ENCODE measurements at regions not wholly inside any gene's neighbourhood (a gene's known extent, or its start where the extent isn't known, plus 50 kb on each side); places are given as distances from the start of the nearest gene placed in this dataset.
A peak's percentile ranks its signal among the peaks of the same experiment; 100 is the strongest.

DNA sequence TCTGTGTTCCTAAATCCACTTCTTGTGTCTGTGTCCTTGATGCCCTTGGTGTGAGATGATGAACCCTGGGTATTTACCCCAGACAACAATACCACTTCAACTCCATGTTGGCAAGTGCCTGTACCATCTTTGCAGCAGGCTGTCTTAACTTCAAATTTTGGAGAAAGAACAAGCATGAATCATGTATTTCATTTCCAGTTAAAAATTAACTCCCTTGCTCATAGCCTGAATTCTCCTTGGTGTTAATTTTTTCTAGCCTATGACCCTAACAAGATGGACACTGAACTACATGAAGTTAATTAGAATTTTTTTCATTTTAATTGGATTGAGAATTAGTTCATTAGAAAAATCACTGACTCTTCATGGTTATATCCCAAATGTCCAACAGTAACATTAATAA, 267.8 kb upstream of the INTU start:
- no peak for ATAC-seq
- TF ChIP-seq, protein P1, sequence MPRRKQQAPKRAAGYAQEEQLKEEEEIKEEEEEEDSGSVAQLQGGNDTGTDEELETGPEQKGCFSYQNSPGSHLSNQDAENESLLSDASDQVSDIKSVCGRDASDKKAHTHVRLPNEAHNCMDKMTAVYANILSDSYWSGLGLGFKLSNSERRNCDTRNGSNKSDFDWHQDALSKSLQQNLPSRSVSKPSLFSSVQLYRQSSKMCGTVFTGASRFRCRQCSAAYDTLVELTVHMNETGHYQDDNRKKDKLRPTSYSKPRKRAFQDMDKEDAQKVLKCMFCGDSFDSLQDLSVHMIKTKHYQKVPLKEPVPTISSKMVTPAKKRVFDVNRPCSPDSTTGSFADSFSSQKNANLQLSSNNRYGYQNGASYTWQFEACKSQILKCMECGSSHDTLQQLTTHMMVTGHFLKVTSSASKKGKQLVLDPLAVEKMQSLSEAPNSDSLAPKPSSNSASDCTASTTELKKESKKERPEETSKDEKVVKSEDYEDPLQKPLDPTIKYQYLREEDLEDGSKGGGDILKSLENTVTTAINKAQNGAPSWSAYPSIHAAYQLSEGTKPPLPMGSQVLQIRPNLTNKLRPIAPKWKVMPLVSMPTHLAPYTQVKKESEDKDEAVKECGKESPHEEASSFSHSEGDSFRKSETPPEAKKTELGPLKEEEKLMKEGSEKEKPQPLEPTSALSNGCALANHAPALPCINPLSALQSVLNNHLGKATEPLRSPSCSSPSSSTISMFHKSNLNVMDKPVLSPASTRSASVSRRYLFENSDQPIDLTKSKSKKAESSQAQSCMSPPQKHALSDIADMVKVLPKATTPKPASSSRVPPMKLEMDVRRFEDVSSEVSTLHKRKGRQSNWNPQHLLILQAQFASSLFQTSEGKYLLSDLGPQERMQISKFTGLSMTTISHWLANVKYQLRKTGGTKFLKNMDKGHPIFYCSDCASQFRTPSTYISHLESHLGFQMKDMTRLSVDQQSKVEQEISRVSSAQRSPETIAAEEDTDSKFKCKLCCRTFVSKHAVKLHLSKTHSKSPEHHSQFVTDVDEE (CRISPR knock-in tag; IDR thresholded peaks at IDR 0.05) = no peak
- TF ChIP-seq, protein P2, sequence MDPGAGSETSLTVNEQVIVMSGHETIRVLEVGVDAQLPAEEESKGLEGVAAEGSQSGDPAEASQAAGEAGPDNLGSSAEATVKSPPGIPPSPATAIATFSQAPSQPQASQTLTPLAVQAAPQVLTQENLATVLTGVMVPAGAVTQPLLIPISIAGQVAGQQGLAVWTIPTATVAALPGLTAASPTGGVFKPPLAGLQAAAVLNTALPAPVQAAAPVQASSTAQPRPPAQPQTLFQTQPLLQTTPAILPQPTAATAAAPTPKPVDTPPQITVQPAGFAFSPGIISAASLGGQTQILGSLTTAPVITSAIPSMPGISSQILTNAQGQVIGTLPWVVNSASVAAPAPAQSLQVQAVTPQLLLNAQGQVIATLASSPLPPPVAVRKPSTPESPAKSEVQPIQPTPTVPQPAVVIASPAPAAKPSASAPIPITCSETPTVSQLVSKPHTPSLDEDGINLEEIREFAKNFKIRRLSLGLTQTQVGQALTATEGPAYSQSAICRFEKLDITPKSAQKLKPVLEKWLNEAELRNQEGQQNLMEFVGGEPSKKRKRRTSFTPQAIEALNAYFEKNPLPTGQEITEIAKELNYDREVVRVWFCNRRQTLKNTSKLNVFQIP (CRISPR knock-in tag; IDR thresholded peaks at IDR 0.05; ENCODE audit: borderline replicate concordance, low read depth) = no peak
- no peak for TF ChIP-seq TOX (CRISPR knock-in tag; IDR thresholded peaks at IDR 0.05; ENCODE audit: borderline replicate concordance)
- TF ChIP-seq ZNF8 (CRISPR knock-in tag; IDR thresholded peaks at IDR 0.05) = no peak
- no peak for TF ChIP-seq ZNF70 (CRISPR knock-in tag; IDR thresholded peaks at IDR 0.05)
- no peak for TF ChIP-seq ZFP3 (CRISPR knock-in tag; IDR thresholded peaks at IDR 0.05)
- no peak for TF ChIP-seq RARB (CRISPR knock-in tag; IDR thresholded peaks at IDR 0.05)
- TF ChIP-seq ISL1 (CRISPR knock-in tag; IDR thresholded peaks at IDR 0.05) = no peak
- TF ChIP-seq, protein P3, sequence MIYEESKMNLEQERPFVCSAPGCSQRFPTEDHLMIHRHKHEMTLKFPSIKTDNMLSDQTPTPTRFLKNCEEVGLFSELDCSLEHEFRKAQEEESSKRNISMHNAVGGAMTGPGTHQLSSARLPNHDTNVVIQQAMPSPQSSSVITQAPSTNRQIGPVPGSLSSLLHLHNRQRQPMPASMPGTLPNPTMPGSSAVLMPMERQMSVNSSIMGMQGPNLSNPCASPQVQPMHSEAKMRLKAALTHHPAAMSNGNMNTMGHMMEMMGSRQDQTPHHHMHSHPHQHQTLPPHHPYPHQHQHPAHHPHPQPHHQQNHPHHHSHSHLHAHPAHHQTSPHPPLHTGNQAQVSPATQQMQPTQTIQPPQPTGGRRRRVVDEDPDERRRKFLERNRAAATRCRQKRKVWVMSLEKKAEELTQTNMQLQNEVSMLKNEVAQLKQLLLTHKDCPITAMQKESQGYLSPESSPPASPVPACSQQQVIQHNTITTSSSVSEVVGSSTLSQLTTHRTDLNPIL (CRISPR knock-in tag; IDR thresholded peaks at IDR 0.05; ENCODE audit: low read depth) = no peak
- TF ChIP-seq ARNTL (CRISPR knock-in tag; IDR thresholded peaks at IDR 0.05; ENCODE audit: borderline replicate concordance, low read depth) = no peak
- TF ChIP-seq TCF4 (CRISPR knock-in tag; IDR thresholded peaks at IDR 0.05; ENCODE audit: borderline replicate concordance) = no peak
- TF ChIP-seq PPARA (CRISPR knock-in tag; IDR thresholded peaks at IDR 0.05; ENCODE audit: borderline replicate concordance) = no peak
- TF ChIP-seq ZNF565 (CRISPR knock-in tag; conservative IDR thresholded peaks at IDR 0.05; ENCODE audit: low read depth) = no peak
- TF ChIP-seq, protein P4, sequence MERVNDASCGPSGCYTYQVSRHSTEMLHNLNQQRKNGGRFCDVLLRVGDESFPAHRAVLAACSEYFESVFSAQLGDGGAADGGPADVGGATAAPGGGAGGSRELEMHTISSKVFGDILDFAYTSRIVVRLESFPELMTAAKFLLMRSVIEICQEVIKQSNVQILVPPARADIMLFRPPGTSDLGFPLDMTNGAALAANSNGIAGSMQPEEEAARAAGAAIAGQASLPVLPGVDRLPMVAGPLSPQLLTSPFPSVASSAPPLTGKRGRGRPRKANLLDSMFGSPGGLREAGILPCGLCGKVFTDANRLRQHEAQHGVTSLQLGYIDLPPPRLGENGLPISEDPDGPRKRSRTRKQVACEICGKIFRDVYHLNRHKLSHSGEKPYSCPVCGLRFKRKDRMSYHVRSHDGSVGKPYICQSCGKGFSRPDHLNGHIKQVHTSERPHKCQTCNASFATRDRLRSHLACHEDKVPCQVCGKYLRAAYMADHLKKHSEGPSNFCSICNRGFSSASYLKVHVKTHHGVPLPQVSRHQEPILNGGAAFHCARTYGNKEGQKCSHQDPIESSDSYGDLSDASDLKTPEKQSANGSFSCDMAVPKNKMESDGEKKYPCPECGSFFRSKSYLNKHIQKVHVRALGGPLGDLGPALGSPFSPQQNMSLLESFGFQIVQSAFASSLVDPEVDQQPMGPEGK (CRISPR knock-in tag; IDR thresholded peaks at IDR 0.05; ENCODE audit: borderline replicate concordance) = no peak
- TF ChIP-seq CSDC2 (CRISPR knock-in tag; IDR thresholded peaks at IDR 0.05) = no peak

DNA sequence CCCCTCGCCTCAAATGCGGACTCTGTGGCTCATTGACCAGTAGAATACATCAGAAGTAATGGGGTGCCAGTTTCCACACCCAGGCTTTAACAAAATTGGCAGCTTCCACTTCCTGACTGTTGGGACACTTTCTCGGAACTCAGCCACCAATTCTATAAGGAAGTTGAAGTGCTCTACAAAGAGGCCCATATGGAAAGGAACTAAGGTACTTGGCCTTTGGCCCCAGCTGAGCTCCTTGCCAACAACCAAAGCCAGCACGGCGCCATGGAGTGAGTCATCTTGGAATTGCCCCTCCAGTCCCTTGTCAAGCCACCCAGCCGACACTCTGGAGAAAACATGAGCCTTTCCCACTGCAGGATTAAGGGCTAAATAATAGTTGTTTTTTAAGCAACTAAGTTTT, 262.2 kb upstream of the INTU start:
- TF ChIP-seq SNAI2 (CRISPR knock-in tag; IDR thresholded peaks at IDR 0.05) (no peak), ARNTL (CRISPR knock-in tag; IDR thresholded peaks at IDR 0.05; ENCODE audit: borderline replicate concordance, low read depth) (no peak), CSDC2 (CRISPR knock-in tag; IDR thresholded peaks at IDR 0.05) (no peak), RARB (CRISPR knock-in tag; IDR thresholded peaks at IDR 0.05) (no peak), OSR1 (CRISPR knock-in tag; IDR thresholded peaks at IDR 0.05) (no peak), TCF4 (CRISPR knock-in tag; IDR thresholded peaks at IDR 0.05; ENCODE audit: borderline replicate concordance) (no peak), TOX (CRISPR knock-in tag; IDR thresholded peaks at IDR 0.05; ENCODE audit: borderline replicate concordance) (no peak), ESRRG (CRISPR knock-in tag; IDR thresholded peaks at IDR 0.05) (no peak), ZNF565 (CRISPR knock-in tag; conservative IDR thresholded peaks at IDR 0.05; ENCODE audit: low read depth) (no peak), ZFP30 (CRISPR knock-in tag; IDR thresholded peaks at IDR 0.05) (no peak), PPARA (CRISPR knock-in tag; IDR thresholded peaks at IDR 0.05; ENCODE audit: borderline replicate concordance) (no peak)
- TF ChIP-seq, protein P4 (CRISPR knock-in tag; IDR thresholded peaks at IDR 0.05; ENCODE audit: borderline replicate concordance) = no peak
- TF ChIP-seq, protein P2 (CRISPR knock-in tag; IDR thresholded peaks at IDR 0.05; ENCODE audit: borderline replicate concordance, low read depth) = no peak
- TF ChIP-seq, protein P3 (CRISPR knock-in tag; IDR thresholded peaks at IDR 0.05; ENCODE audit: low read depth) = no peak
- TF ChIP-seq, protein P5, sequence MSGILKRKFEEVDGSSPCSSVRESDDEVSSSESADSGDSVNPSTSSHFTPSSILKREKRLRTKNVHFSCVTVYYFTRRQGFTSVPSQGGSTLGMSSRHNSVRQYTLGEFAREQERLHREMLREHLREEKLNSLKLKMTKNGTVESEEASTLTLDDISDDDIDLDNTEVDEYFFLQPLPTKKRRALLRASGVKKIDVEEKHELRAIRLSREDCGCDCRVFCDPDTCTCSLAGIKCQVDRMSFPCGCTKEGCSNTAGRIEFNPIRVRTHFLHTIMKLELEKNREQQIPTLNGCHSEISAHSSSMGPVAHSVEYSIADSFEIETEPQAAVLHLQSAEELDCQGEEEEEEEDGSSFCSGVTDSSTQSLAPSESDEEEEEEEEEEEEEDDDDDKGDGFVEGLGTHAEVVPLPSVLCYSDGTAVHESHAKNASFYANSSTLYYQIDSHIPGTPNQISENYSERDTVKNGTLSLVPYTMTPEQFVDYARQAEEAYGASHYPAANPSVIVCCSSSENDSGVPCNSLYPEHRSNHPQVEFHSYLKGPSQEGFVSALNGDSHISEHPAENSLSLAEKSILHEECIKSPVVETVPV (CRISPR knock-in tag; IDR thresholded peaks at IDR 0.05) = no peak
- ATAC-seq = peak; percentile 40; the same call in 2 of the 3 replicates
